ENCODE measurements at regions not wholly inside any gene's neighbourhood (a gene's known extent, or its start where the extent isn't known, plus 50 kb on each side); places are given as distances from the start of the nearest gene placed in this dataset.

DNA sequence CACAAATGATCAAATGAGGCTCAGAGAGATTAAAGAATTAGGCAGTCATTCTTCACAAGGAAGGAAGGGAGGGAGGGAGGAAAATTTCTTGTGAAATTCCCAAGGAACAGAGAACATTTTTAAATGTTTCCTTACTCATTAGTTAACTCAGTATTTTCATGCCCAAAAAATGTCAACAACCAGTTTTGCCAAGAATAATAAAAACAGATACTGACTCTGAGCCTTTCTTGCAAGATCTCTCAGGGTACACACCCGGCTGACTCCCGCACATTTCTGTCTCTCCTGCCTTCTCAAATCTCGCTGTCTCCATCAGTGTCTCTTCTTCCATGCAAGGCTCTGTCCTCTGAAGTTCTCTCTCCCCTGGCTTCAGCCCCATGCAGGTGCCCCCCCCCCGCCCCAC is 265.9 kb downstream of the TJP1 start:
- intact Hi-C loops (cut with micrococcal nuclease) = no loop called here
- H3K27ac Mint-ChIP-seq = no peak overlapping the region
- H3K4me1 Mint-ChIP-seq (ENCODE audit: low read depth) = no peaks in the 10 kb centered on the region
- H3K36me3 Mint-ChIP-seq (ENCODE audit: low read depth) = no peaks in the 10 kb centered on the region
- H3K4me3 Mint-ChIP-seq = no peak overlapping the region
- no peaks in the 10 kb centered on the region for H3K27me3 Mint-ChIP-seq
- no peaks in the 10 kb centered on the region for H3K9me3 Mint-ChIP-seq

DNA sequence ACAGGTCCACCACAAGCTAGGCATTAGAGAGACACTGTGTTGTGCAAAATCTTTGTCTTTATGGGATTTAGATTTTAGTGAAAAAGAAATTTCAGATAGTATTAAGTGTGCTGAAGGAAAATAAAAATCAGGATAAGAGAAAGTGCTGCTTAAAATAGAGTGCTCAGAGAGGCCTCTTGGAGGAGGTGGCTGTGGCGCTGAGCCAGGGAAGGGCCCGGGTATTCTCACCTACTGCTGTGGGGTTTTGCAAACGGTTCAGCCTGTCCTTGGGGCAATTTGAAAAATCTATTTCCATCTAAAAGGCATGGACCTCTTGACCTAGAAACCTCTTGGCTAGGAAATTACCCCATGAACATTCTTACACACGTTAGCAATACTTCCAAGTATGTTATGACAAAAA is 267.7 kb downstream of the TJP1 start:
- Mint-ChIP-seq H3K27ac (no peak overlapping the region), H3K27me3 (no peaks in the 10 kb centered on the region), H3K36me3 (ENCODE audit: low read depth) (no peaks in the 10 kb centered on the region), H3K4me3 (no peak overlapping the region), H3K4me1 (ENCODE audit: low read depth) (no peaks in the 10 kb centered on the region), H3K9me3 (no peaks in the 10 kb centered on the region)
- intact Hi-C loops (cut with micrococcal nuclease) = no loop called here

DNA sequence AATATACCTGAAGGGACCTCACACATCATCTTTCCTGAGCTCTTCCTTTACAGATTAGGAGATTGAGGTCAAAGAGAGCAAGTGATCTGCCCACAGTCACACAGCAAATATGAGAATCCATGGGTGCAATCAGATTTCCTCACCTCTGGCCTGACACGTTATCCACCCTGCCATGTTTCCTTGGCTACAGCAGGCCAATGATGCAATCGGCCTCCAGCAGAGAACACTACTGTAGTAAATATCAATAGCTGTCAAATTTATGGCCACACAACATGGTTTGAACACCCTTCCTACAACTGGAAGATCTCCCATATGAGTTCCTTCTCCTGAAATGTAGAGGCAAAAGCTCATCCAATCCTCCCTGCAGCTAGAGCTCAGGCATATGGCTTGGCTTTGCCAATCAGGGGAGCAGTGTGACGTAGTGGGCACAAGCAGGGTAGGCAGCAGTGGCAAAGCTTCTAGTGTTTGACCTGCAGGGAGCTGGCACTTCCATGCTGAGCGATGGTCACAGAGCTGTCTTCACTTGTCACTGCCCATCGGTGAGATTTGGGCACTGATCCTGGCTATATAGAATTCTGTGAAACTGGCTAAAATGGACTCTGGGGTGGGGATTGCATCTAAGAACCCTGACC is 271.3 kb downstream of the TJP1 start:
- H3K4me1 Mint-ChIP-seq (ENCODE audit: low read depth) = no peaks in the 10 kb centered on the region
- H3K36me3 Mint-ChIP-seq (ENCODE audit: low read depth) = no peaks in the 10 kb centered on the region
- H3K4me3 Mint-ChIP-seq = no peak overlapping the region
- H3K9me3 Mint-ChIP-seq = peaks cover 6% of the 10 kb centered on the region
- no peaks in the 10 kb centered on the region for H3K27me3 Mint-ChIP-seq
- H3K27ac Mint-ChIP-seq = no peak overlapping the region
- intact Hi-C loops (cut with micrococcal nuclease) = no loop called here

DNA sequence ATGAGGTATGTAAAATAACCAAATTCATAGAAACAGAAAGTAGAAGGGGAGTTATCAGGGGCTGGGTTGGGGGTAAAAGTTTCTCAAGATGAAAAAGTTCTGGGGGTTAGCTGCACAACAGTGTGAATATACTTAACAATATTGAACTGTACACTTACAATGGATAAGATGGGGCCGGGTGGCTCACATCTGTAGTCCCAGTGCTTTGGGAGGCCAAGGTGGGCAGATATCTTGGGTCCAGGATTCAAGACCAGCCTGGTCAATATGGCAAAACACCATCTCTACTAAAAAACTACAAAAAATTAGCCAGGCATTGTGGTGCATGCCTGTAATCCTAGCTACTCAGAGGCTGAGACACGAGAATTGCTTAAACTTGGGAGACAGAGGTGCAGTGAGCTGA is 274.3 kb downstream of the TJP1 start:
- Mint-ChIP-seq H3K36me3 (ENCODE audit: low read depth) (no peaks in the 10 kb centered on the region), H3K27ac (no peak overlapping the region), H3K27me3 (no peaks in the 10 kb centered on the region), H3K9me3 (peaks cover 11% of the 10 kb centered on the region), H3K4me3 (no peak overlapping the region), H3K4me1 (ENCODE audit: low read depth) (no peaks in the 10 kb centered on the region)
- intact Hi-C loops (cut with micrococcal nuclease) = no loop called here

DNA sequence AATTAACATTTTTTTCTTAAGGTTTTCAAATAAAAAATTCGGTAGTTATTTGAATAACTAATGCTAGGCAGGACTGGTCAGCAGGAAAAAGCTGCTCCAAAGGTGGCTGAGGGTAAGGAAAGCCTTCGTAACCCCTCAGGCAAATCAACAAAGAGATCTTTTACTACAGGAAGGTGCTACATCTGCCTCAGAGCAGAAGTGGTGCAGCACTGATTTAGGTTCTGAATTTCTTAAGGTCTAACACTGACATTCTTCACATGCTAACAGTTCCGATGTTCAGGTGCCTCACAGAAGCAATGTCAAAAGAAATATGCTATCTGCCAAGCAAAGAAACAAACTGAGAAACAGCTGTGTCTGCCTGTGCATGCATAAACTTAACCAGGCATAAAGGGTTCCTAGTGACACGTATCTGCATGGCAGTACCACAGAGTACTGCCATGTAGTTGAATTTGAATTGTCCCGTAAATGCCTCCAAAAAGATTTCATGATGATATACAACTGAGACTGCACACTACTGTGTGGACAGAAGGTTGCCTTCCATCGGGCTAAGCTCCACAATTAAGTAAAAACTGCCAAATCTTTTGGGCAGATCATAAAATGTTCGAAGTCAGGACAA is 275.0 kb upstream of the NSMCE3 start:
- H3K36me3 Mint-ChIP-seq (ENCODE audit: low read depth) = no peaks in the 10 kb centered on the region
- H3K9me3 Mint-ChIP-seq = peaks cover 11% of the 10 kb centered on the region
- no peak overlapping the region for H3K27ac Mint-ChIP-seq
- no peaks in the 10 kb centered on the region for H3K4me1 Mint-ChIP-seq (ENCODE audit: low read depth)
- no peaks in the 10 kb centered on the region for H3K27me3 Mint-ChIP-seq
- H3K4me3 Mint-ChIP-seq = no peak overlapping the region
- intact Hi-C loops (cut with micrococcal nuclease) = no loop called here

DNA sequence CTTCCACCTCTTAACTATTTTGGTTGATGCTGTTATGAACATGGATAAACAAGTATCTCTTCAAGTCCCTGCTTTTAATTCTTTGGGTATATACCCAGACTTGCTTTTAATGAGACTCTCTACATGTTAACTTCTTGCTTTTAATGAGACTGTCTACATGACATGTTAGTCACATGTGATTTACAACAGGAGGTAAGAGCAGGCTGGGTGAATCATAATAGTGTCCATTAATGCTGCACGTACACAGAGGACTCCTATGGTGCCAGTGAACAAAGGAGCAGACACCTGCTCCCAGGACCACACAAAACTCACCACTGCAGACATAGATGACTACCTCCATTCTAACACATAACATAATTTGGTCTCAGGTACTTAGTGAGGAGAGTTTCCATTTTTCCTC is 273.4 kb upstream of the NSMCE3 start:
- intact Hi-C loops (cut with micrococcal nuclease) = no loop called here
- H3K4me3 Mint-ChIP-seq = no peak overlapping the region
- peaks cover 15% of the 10 kb centered on the region for H3K9me3 Mint-ChIP-seq

DNA sequence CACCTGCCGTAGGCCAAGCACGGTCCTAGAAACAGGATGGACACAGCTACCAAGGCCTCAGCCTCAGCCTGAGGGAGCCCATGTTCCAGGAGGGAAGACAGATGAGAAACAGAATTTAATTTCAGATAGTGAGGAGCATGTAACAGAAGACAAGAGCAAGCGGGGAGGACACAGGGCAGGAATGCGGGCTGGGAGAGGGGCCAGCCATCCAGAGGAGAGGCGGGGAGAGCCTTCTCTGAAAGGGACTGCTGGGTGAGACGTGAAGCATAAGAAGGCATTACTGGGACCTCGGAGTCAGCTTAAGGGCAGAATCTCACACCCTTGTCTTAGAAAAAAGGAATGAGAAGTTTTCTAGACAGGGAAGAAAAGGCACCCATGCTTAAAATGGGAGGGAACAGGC is 271.7 kb upstream of the NSMCE3 start:
- no peaks in the 10 kb centered on the region for H3K27me3 Mint-ChIP-seq
- no peak overlapping the region for H3K27ac Mint-ChIP-seq
- intact Hi-C loops (cut with micrococcal nuclease) = no loop called here
- H3K4me1 Mint-ChIP-seq (ENCODE audit: low read depth) = no peaks in the 10 kb centered on the region
- H3K9me3 Mint-ChIP-seq = peaks cover 14% of the 10 kb centered on the region
- H3K4me3 Mint-ChIP-seq = no peak overlapping the region
- H3K36me3 Mint-ChIP-seq (ENCODE audit: low read depth) = no peaks in the 10 kb centered on the region

More for the DNA sequence above, 273.4 kb upstream of the NSMCE3 start:
- no peaks in the 10 kb centered on the region for H3K4me1 Mint-ChIP-seq (ENCODE audit: low read depth)
- no peaks in the 10 kb centered on the region for H3K36me3 Mint-ChIP-seq (ENCODE audit: low read depth)
- H3K27ac Mint-ChIP-seq = no peak overlapping the region
- no peaks in the 10 kb centered on the region for H3K27me3 Mint-ChIP-seq

DNA sequence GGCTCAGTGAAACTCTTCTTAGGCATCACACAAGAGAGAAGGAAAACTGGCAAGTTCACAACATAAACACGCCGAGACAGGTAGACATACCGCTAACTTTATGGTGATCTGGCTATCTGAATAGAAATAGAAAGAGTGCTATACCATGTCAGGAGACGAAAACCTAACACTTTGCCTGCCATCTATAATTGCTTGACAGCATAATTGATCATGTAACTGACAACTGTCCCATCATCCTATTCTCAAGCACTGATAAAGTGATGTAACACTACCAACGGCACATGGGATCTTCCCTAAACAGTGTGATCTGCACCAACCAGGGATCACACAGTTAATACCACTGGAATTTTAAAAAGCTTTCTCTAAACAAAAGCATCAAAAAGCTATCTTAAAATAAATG is 270.9 kb upstream of the NSMCE3 start:
- Mint-ChIP-seq H3K36me3 (ENCODE audit: low read depth) (no peaks in the 10 kb centered on the region), H3K27me3 (no peaks in the 10 kb centered on the region), H3K4me1 (ENCODE audit: low read depth) (no peaks in the 10 kb centered on the region), H3K9me3 (peaks cover 7% of the 10 kb centered on the region), H3K4me3 (no peak overlapping the region), H3K27ac (no peak overlapping the region)
- intact Hi-C loops (cut with micrococcal nuclease) = no loop called here

DNA sequence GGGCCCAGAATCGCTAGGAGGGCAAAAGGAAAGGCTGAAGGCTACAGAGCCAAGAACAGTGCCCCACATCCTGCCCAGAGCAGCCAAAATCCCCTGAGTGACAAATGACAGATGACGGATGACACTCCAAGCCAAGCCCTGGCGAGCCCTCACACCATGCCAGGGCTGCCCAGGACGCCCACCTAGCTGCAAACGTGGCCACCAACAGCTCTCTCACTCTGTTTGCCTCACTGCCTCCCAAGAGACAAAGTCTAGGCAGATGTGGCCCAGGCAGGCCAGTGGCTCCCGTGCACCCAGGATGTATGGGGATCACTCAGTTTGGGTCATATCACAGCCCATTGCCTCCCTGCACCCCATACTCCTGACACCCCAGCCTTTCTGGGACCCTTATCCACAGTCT is 270.1 kb upstream of the NSMCE3 start:
- no peak overlapping the region for H3K27ac Mint-ChIP-seq
- H3K9me3 Mint-ChIP-seq = peaks cover 7% of the 10 kb centered on the region
- no peaks in the 10 kb centered on the region for H3K27me3 Mint-ChIP-seq
- intact Hi-C loops (cut with micrococcal nuclease) = no loop called here
- no peak overlapping the region for H3K4me3 Mint-ChIP-seq
- no peaks in the 10 kb centered on the region for H3K4me1 Mint-ChIP-seq (ENCODE audit: low read depth)
- H3K36me3 Mint-ChIP-seq (ENCODE audit: low read depth) = no peaks in the 10 kb centered on the region

DNA sequence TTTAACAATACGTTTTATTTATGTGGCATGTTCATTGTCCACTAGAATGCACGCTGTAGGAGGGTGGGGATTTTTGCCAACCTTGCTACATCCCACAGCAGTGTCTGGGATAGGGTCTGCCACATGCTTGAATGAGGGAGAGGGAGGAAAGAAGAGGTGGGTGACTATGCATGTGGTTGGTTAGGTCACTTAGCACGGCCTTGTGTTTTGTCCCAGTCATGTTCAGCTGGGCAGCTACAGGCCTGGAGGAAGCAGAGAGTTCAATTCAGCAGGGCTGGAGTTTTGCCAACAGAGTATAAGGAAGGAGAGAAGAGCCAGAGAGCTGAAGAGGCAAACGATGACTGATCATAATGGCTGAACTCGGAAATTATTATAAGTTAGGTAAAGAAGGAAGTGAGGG is 268.4 kb upstream of the NSMCE3 start:
- H3K4me1 Mint-ChIP-seq (ENCODE audit: low read depth) = no peaks in the 10 kb centered on the region
- intact Hi-C loops (cut with micrococcal nuclease) = no loop called here
- H3K36me3 Mint-ChIP-seq (ENCODE audit: low read depth) = no peaks in the 10 kb centered on the region
- no peak overlapping the region for H3K27ac Mint-ChIP-seq
- peaks cover 7% of the 10 kb centered on the region for H3K9me3 Mint-ChIP-seq
- no peaks in the 10 kb centered on the region for H3K27me3 Mint-ChIP-seq
- H3K4me3 Mint-ChIP-seq = no peak overlapping the region

DNA sequence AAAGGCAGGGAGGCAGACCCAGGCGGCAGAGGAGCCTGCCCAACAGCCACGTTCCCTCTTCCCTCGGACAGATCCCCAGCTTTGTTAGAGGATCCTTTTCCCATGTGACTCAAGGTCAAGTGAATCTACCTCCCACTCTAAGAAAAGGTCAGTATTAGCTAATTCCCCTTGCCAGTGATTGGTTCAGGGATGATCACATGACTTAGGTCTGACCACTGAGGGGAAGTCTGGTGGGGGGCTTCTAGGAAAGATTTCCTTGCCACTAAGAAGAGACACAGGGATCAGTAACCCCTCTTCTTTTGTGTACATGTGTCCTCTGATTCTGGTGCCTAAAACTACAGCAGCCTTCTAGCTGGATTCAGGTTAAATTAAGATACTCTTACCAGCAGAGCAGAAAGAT is 266.3 kb upstream of the NSMCE3 start:
- Mint-ChIP-seq H3K4me3 (no peak overlapping the region), H3K27me3 (no peaks in the 10 kb centered on the region), H3K9me3 (peaks cover 7% of the 10 kb centered on the region), H3K27ac (no peak overlapping the region), H3K4me1 (ENCODE audit: low read depth) (no peaks in the 10 kb centered on the region), H3K36me3 (ENCODE audit: low read depth) (no peaks in the 10 kb centered on the region)
- intact Hi-C loops (cut with micrococcal nuclease) = no loop called here

DNA sequence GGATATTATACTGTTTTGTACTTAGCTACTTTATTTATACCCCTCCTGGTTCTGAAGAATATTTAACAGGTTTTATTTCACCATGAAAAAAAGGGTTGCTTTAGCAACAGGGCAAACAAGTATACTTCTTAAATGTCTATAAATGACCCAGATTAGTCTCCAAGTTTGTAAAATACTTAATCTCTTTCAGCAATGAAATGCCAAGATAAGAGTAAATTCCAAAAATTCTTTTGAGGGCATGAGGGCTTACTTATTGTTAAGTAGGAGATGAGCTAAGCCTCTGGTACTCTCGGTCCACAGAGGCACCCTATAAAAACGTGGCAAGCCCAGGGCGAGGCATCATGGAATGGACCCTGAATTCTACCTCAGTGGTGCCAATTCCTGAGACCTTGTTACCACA is 264.8 kb upstream of the NSMCE3 start:
- Mint-ChIP-seq H3K4me1 (ENCODE audit: low read depth) (no peaks in the 10 kb centered on the region), H3K9me3 (peaks cover 7% of the 10 kb centered on the region), H3K4me3 (no peak overlapping the region), H3K27ac (no peak overlapping the region), H3K36me3 (ENCODE audit: low read depth) (no peaks in the 10 kb centered on the region), H3K27me3 (no peaks in the 10 kb centered on the region)
- intact Hi-C loops (cut with micrococcal nuclease) = no loop called here

DNA sequence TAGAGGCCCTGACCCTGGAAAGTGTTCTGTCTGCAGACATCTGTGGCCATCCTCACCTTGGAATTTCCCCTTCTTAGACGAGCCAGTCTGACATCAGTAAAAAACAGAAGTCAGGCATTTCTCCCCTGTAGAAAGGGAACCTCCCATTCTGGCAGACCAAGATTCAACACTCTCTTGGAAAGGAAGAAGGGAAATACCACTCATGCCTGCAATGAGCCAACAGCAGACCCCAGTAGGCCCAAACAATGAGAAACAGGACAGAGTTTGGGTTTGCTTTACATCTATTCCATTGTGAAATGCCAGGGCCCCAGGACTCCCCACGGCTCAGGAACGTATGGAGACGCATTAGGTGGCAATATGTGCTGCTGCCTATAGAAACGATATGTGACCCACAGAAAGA is 264.0 kb upstream of the NSMCE3 start:
- Mint-ChIP-seq H3K4me1 (ENCODE audit: low read depth) (no peaks in the 10 kb centered on the region), H3K27me3 (no peaks in the 10 kb centered on the region), H3K4me3 (no peak overlapping the region), H3K36me3 (ENCODE audit: low read depth) (no peaks in the 10 kb centered on the region), H3K9me3 (peaks cover 7% of the 10 kb centered on the region), H3K27ac (no peak overlapping the region)
- intact Hi-C loops (cut with micrococcal nuclease) = no loop called here

DNA sequence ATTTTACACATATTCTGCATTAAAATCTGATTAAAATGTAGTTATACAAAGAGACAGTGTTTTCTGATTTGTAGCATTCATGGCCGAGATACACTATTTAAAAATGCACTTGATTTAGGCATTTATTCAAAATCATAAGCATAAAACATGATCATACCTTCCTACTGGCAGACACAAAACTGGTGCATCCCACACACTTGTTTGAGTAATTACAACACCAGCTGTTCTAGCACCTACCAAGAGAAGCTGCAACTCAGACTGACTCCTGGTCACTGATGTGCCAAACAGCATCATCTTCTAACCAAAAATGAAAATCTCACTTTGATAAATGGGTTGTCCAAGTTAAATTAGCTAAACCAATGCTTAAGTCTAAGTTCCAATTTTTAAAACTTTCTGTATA is 262.7 kb upstream of the NSMCE3 start:
- no peaks in the 10 kb centered on the region for H3K4me1 Mint-ChIP-seq (ENCODE audit: low read depth)
- H3K27ac Mint-ChIP-seq = no peak overlapping the region
- intact Hi-C loops (cut with micrococcal nuclease) = no loop called here
- no peaks in the 10 kb centered on the region for H3K27me3 Mint-ChIP-seq
- H3K36me3 Mint-ChIP-seq (ENCODE audit: low read depth) = no peaks in the 10 kb centered on the region
- H3K4me3 Mint-ChIP-seq = no peak overlapping the region
- H3K9me3 Mint-ChIP-seq = peaks cover 4% of the 10 kb centered on the region

DNA sequence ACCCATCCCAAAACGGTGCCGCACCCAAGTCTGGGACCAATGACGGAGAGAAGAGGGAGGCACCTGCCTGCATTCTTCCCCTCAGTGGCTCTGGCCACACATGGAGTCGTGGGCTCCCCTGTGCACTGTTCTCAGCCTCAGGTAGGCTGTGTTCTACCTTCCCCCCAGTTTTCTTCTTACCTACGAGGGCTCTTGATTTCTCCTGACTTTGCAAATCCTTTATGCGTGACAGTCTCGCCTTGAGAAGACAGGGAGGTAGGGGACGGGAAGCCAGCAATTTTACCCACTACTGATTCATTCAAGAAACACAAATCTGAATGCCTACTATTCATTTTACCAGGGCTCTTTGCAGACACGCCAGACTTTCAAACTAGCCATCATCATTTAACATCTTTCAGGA is 261.3 kb upstream of the NSMCE3 start:
- intact Hi-C loops (cut with micrococcal nuclease) = no loop called here
- no peak overlapping the region for H3K4me3 Mint-ChIP-seq
- no peaks in the 10 kb centered on the region for H3K4me1 Mint-ChIP-seq (ENCODE audit: low read depth)
- H3K27ac Mint-ChIP-seq = no peak overlapping the region
- H3K9me3 Mint-ChIP-seq = peaks cover 11% of the 10 kb centered on the region
- no peaks in the 10 kb centered on the region for H3K36me3 Mint-ChIP-seq (ENCODE audit: low read depth)
- H3K27me3 Mint-ChIP-seq = no peaks in the 10 kb centered on the region
